ENCODE measurements at regions not wholly inside any gene's neighbourhood (a gene's known extent, or its start where the extent isn't known, plus 50 kb on each side); places are given as distances from the start of the nearest gene placed in this dataset.

- TF ChIP-seq, protein P1, sequence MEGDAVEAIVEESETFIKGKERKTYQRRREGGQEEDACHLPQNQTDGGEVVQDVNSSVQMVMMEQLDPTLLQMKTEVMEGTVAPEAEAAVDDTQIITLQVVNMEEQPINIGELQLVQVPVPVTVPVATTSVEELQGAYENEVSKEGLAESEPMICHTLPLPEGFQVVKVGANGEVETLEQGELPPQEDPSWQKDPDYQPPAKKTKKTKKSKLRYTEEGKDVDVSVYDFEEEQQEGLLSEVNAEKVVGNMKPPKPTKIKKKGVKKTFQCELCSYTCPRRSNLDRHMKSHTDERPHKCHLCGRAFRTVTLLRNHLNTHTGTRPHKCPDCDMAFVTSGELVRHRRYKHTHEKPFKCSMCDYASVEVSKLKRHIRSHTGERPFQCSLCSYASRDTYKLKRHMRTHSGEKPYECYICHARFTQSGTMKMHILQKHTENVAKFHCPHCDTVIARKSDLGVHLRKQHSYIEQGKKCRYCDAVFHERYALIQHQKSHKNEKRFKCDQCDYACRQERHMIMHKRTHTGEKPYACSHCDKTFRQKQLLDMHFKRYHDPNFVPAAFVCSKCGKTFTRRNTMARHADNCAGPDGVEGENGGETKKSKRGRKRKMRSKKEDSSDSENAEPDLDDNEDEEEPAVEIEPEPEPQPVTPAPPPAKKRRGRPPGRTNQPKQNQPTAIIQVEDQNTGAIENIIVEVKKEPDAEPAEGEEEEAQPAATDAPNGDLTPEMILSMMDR (IDR thresholded peaks at IDR 0.05; ENCODE audit: low read length): no peak
- TF ChIP-seq EZH2 (IDR thresholded peaks at IDR 0.05; ENCODE audit: borderline replicate concordance, low read length): no peak
Measured at GRCh38 chr2:189312211-189312610, 129.1 kb upstream of the WDR75 start.
